ENCODE measurements at regions not wholly inside any gene's neighbourhood (a gene's known extent, or its start where the extent isn't known, plus 50 kb on each side); places are given as distances from the start of the nearest gene placed in this dataset.

- no peaks in the 10 kb centered on the region for H3K36me3 ChIP-seq
- no peaks in the 10 kb centered on the region for H3K27me3 ChIP-seq
- TF ChIP-seq POLR2A (IDR thresholded peaks at IDR 0.05): no peak
- in situ Hi-C loops (cut with MboI; ENCODE audit: low sequenced_read_pairs in 4 of 4): no loop called here
- H3K4me1 ChIP-seq: peaks cover 0 to 4% of the 10 kb centered on the region in 2 donors
- ATAC-seq (no peak), DNase-seq (no peak)
- H3K27ac ChIP-seq: no peak overlapping the region
- intact Hi-C loops (cut with DNase I; ENCODE audit: low total_unique reads): no loop called here
- H3K9me3 ChIP-seq: no peaks in the 10 kb centered on the region
- no peak overlapping the region for H3K4me3 ChIP-seq
These were observed 459.7 kb downstream of the EBF1 start for GRCh38 chr5:158639881-158640592.

GRCh38 chr5:158638396-158638795, 461.3 kb downstream of the EBF1 start:
- Histone ChIP-seq H3K4me3 (no peak overlapping the region), H3K27me3 (no peaks in the 10 kb centered on the region), H3K9me3 (no peaks in the 10 kb centered on the region), H3K27ac (no peak overlapping the region), H3K36me3 (no peaks in the 10 kb centered on the region), H3K4me1 (peaks cover 0 to 4% of the 10 kb centered on the region in 2 donors)
- DNase-seq (no peak), ATAC-seq (no peak)
- TF ChIP-seq CTCF (IDR thresholded peaks at IDR 0.05 in 4 of 5, conservative IDR thresholded peaks at IDR 0.05 in 1 of 5) (no peak), POLR2A (IDR thresholded peaks at IDR 0.05) (no peak)
- in situ Hi-C loops (cut with MboI; ENCODE audit: low sequenced_read_pairs in 4 of 4) (no loop called here), intact Hi-C loops (cut with DNase I; ENCODE audit: low total_unique reads) (no loop called here)

GRCh38 chr5:158637039-158637438, 462.7 kb downstream of the EBF1 start:
- H3K4me3 ChIP-seq: no peak overlapping the region
- TF ChIP-seq CTCF (IDR thresholded peaks at IDR 0.05 in 4 of 5, conservative IDR thresholded peaks at IDR 0.05 in 1 of 5) (no peak), POLR2A (IDR thresholded peaks at IDR 0.05) (no peak)
- no peak overlapping the region for H3K27ac ChIP-seq

GRCh38 chr5:158635565-158635964, 464.2 kb downstream of the EBF1 start:
- in situ Hi-C loops (cut with MboI; ENCODE audit: low sequenced_read_pairs in 4 of 4): no loop called here
- intact Hi-C loops (cut with DNase I; ENCODE audit: low total_unique reads): no loop called here
- H3K4me1 ChIP-seq: peaks cover 0 to 4% of the 10 kb centered on the region in 2 donors
- no peaks in the 10 kb centered on the region for H3K36me3 ChIP-seq
- no peak overlapping the region for H3K4me3 ChIP-seq
- no peaks in the 10 kb centered on the region for H3K9me3 ChIP-seq
- TF ChIP-seq CTCF (IDR thresholded peaks at IDR 0.05 in 4 of 5, conservative IDR thresholded peaks at IDR 0.05 in 1 of 5) (no peak), POLR2A (IDR thresholded peaks at IDR 0.05) (no peak)
- H3K27me3 ChIP-seq: no peaks in the 10 kb centered on the region
- ATAC-seq (no peak), DNase-seq (no peak)
- H3K27ac ChIP-seq: no peak overlapping the region

More at GRCh38 chr5:158637039-158637438, 462.7 kb downstream of the EBF1 start:
- in situ Hi-C loops (cut with MboI; ENCODE audit: low sequenced_read_pairs in 4 of 4): no loop called here
- no peaks in the 10 kb centered on the region for H3K27me3 ChIP-seq
- H3K4me1 ChIP-seq: peaks cover 0 to 4% of the 10 kb centered on the region in 2 donors
- no peaks in the 10 kb centered on the region for H3K36me3 ChIP-seq
- no peaks in the 10 kb centered on the region for H3K9me3 ChIP-seq
- no peak for DNase-seq
- intact Hi-C loops (cut with DNase I; ENCODE audit: low total_unique reads): no loop called here
- no peak for ATAC-seq

- Histone ChIP-seq H3K9me3 (no peaks in the 10 kb centered on the region), H3K27ac (no peak overlapping the region), H3K4me1 (peaks cover 0 to 4% of the 10 kb centered on the region in 2 donors), H3K36me3 (no peaks in the 10 kb centered on the region), H3K4me3 (no peak overlapping the region), H3K27me3 (no peaks in the 10 kb centered on the region)
- DNase-seq (peak; percentile 4 to 13), ATAC-seq (peak in 1 of 2 donors; percentile 54)
- intact Hi-C loops (cut with DNase I; ENCODE audit: low total_unique reads): no loop called here
- TF ChIP-seq POLR2A (IDR thresholded peaks at IDR 0.05) (no peak), CTCF (IDR thresholded peaks at IDR 0.05 in 4 of 5, conservative IDR thresholded peaks at IDR 0.05 in 1 of 5) (no peak)
- in situ Hi-C loops (cut with MboI; ENCODE audit: low sequenced_read_pairs in 4 of 4): no loop called here
These were observed 465.0 kb downstream of the EBF1 start for GRCh38 chr5:158634714-158635113.

Measured in gastrocnemius medialis (tissue), 4 donors.